ENCODE measurements at regions not wholly inside any gene's neighbourhood (a gene's known extent, or its start where the extent isn't known, plus 50 kb on each side); places are given as distances from the start of the nearest gene placed in this dataset.

DNA sequence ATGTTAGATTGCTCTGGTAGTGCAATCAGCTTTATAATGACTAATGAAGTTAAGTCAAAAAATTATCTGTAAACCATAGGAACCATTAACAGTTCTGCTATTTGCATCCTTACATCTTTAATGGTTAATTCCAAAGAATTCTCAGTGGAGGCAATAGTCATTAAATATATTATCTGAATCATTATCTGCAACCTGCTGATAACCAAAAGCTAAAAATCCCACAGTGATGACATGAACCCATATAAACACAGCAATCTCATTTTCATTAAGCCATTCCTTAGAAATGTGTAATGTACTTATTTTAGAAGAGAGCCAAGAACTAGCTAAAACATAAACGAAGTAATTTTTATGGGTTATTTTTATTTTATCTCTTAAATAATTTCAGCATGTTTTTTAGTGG lies 60.2 kb downstream of the MAGEB16 start:
- H3K27ac ChIP-seq (ENCODE audit: low read depth in 2 of 2, low read length in 1 of 2), result no peak overlapping the region
- no peaks in the 10 kb centered on the region for H3K9me3 ChIP-seq
- TF ChIP-seq TCF12 (IDR thresholded peaks at IDR 0.05), result no peak
- TF ChIP-seq YY1 (IDR thresholded peaks at IDR 0.05; ENCODE audit: low read depth), result no peak
- TF ChIP-seq, protein P1, sequence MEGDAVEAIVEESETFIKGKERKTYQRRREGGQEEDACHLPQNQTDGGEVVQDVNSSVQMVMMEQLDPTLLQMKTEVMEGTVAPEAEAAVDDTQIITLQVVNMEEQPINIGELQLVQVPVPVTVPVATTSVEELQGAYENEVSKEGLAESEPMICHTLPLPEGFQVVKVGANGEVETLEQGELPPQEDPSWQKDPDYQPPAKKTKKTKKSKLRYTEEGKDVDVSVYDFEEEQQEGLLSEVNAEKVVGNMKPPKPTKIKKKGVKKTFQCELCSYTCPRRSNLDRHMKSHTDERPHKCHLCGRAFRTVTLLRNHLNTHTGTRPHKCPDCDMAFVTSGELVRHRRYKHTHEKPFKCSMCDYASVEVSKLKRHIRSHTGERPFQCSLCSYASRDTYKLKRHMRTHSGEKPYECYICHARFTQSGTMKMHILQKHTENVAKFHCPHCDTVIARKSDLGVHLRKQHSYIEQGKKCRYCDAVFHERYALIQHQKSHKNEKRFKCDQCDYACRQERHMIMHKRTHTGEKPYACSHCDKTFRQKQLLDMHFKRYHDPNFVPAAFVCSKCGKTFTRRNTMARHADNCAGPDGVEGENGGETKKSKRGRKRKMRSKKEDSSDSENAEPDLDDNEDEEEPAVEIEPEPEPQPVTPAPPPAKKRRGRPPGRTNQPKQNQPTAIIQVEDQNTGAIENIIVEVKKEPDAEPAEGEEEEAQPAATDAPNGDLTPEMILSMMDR (IDR thresholded peaks at IDR 0.05), result no peak
- no peaks in the 10 kb centered on the region for H3K36me3 ChIP-seq (replicated peaks in 1 of 2; ENCODE audit: control insufficient read depth in 1 of 2, insufficient read depth in 2 of 2, low read length in 1 of 2)
- ChIA-PET POLR2A (no interaction called here), CTCF (no interaction called here)
- DNase-seq, result no peak
- 6% methylated on average over 1 of the region's 1 CpG for WGBS (ENCODE audit: low lambda C conversion rate)
- H3K9ac ChIP-seq, result no peak overlapping the region
- H2AFZ ChIP-seq (ENCODE audit: low read depth), result no peak overlapping the region
- H3K79me2 ChIP-seq (ENCODE audit: insufficient read depth), result no peaks in the 10 kb centered on the region
- no peaks in the 10 kb centered on the region for H3F3A ChIP-seq (replicated peaks; ENCODE audit: insufficient read depth)
- H3K4me2 ChIP-seq, result no peak overlapping the region
- H3K27me3 ChIP-seq (ENCODE audit: insufficient read depth), result no peaks in the 10 kb centered on the region
- H3K4me3 ChIP-seq (ENCODE audit: low read depth in 2 of 2, low read length in 1 of 2), result no peak overlapping the region
- H3K4me1 ChIP-seq (ENCODE audit: control insufficient read depth in 1 of 2, insufficient read depth in 2 of 2, low read depth in 1 of 2, low read length in 1 of 2), result no peaks in the 10 kb centered on the region
- no peaks in the 10 kb centered on the region for H3K9me2 ChIP-seq
- no peaks in the 10 kb centered on the region for H4K20me1 ChIP-seq (ENCODE audit: insufficient read depth)

DNA sequence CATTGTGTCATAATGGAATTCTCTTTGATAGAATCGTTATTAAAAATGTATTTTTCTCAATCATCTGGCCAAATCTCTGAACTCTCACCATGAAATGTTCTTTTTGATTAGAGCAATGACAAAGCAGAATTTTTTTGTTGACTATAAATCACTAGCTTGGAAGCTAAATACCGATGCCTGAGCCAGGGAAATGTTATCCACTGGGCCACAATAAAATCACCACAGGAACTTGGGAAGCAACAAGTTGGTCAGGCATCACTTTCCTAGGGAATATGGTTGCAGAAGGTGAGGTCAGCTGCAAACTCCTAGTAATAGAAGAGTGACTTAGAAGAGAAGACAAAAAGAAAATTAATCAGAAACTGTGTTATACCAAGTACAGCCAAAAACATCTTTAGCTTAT lies 60.6 kb upstream of the CFAP47 start:
- POLR2A ChIA-PET, result no interaction called here
- H3K9ac ChIP-seq, result no peak overlapping the region
- no peaks in the 10 kb centered on the region for H4K20me1 ChIP-seq (ENCODE audit: insufficient read depth)
- no peak overlapping the region for H3K4me3 ChIP-seq (ENCODE audit: low read depth in 2 of 2, low read length in 1 of 2)
- H3K79me2 ChIP-seq (ENCODE audit: insufficient read depth), result no peaks in the 10 kb centered on the region
- H3K9me2 ChIP-seq, result no peaks in the 10 kb centered on the region
- 0% methylated on average over 2 of the region's 2 CpGs for WGBS (ENCODE audit: low lambda C conversion rate)
- CTCF ChIA-PET, result no interaction called here
- H3F3A ChIP-seq (replicated peaks; ENCODE audit: insufficient read depth), result no peaks in the 10 kb centered on the region
- no peak overlapping the region for H2AFZ ChIP-seq (ENCODE audit: low read depth)
- no peak overlapping the region for H3K27ac ChIP-seq (ENCODE audit: low read depth in 2 of 2, low read length in 1 of 2)
- no peaks in the 10 kb centered on the region for H3K4me1 ChIP-seq (ENCODE audit: control insufficient read depth in 1 of 2, insufficient read depth in 2 of 2, low read depth in 1 of 2, low read length in 1 of 2)
- no peaks in the 10 kb centered on the region for H3K27me3 ChIP-seq (ENCODE audit: insufficient read depth)
- no peak for TF ChIP-seq POLR2AphosphoS5 (IDR thresholded peaks at IDR 0.05; ENCODE audit: low read depth, low read length)
- TF ChIP-seq, protein P2, sequence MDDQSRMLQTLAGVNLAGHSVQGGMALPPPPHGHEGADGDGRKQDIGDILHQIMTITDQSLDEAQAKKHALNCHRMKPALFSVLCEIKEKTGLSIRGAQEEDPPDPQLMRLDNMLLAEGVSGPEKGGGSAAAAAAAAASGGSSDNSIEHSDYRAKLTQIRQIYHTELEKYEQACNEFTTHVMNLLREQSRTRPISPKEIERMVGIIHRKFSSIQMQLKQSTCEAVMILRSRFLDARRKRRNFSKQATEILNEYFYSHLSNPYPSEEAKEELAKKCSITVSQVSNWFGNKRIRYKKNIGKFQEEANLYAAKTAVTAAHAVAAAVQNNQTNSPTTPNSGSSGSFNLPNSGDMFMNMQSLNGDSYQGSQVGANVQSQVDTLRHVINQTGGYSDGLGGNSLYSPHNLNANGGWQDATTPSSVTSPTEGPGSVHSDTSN (IDR thresholded peaks at IDR 0.05), result no peak
- TF ChIP-seq TCF12 (IDR thresholded peaks at IDR 0.05), result no peak
- no peak overlapping the region for H3K4me2 ChIP-seq
- no peaks in the 10 kb centered on the region for H3K36me3 ChIP-seq (replicated peaks in 1 of 2; ENCODE audit: control insufficient read depth in 1 of 2, insufficient read depth in 2 of 2, low read length in 1 of 2)
- H3K9me3 ChIP-seq, result no peaks in the 10 kb centered on the region
- no peak for DNase-seq

DNA sequence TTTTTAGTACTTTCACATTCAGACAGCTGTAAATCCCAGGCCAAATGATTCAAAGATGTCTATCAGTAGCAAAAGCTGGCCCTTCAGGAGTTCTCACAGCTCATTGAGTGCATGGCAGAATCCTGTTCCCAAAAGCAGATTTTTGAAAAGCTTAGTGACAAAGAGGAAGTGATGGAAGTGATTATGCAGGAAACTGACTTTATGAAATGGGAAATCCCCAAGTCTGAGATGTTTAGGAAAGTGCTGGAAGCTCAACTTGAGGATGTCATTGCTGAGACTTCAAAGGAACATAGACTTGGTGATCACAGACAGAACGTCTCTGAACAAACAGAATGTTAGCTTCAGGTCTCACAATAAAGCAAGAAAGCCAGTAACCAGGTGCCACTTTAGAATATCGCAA lies 51.0 kb upstream of the CFAP47 start:
- WGBS (ENCODE audit: low lambda C conversion rate), result 0% methylated on average over 2 of the region's 2 CpGs
- Histone ChIP-seq H4K20me1 (ENCODE audit: insufficient read depth) (no peaks in the 10 kb centered on the region), H3K9me2 (no peaks in the 10 kb centered on the region), H3K4me3 (ENCODE audit: low read depth in 2 of 2, low read length in 1 of 2) (no peak overlapping the region), H3K9ac (no peak overlapping the region), H3F3A (replicated peaks; ENCODE audit: insufficient read depth) (no peaks in the 10 kb centered on the region), H3K27me3 (ENCODE audit: insufficient read depth) (no peaks in the 10 kb centered on the region), H3K9me3 (no peaks in the 10 kb centered on the region), H3K4me2 (no peak overlapping the region), H3K27ac (ENCODE audit: low read depth in 2 of 2, low read length in 1 of 2) (no peak overlapping the region), H3K4me1 (ENCODE audit: control insufficient read depth in 1 of 2, insufficient read depth in 2 of 2, low read depth in 1 of 2, low read length in 1 of 2) (no peaks in the 10 kb centered on the region), H3K79me2 (ENCODE audit: insufficient read depth) (no peaks in the 10 kb centered on the region), H3K36me3 (replicated peaks in 1 of 2; ENCODE audit: control insufficient read depth in 1 of 2, insufficient read depth in 2 of 2, low read length in 1 of 2) (no peaks in the 10 kb centered on the region), H2AFZ (ENCODE audit: low read depth) (no peak overlapping the region)
- no peak for DNase-seq
- CTCF ChIA-PET, result interaction anchor here (0.6 kb wide), 1 partner anchor 25 kb away, joined by 3 read pairs; no protein-coding TSS in a partner anchor
- POLR2A ChIA-PET, result no interaction called here
- TF ChIP-seq, protein P3, sequence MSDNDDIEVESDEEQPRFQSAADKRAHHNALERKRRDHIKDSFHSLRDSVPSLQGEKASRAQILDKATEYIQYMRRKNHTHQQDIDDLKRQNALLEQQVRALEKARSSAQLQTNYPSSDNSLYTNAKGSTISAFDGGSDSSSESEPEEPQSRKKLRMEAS (IDR thresholded peaks at IDR 0.05; ENCODE audit: low read depth), result no peak
- TF ChIP-seq FOXM1 (IDR thresholded peaks at IDR 0.05; ENCODE audit: low read depth) (no peak), MEF2A (IDR thresholded peaks at IDR 0.05; ENCODE audit: borderline replicate concordance, low read depth) (no peak), TCF12 (IDR thresholded peaks at IDR 0.05) (no peak), EP300 (IDR thresholded peaks at IDR 0.05; ENCODE audit: borderline replicate concordance in 1 of 2, low read depth in 1 of 2, low read length in 1 of 2) (no peak), FOSL2 (IDR thresholded peaks at IDR 0.05; ENCODE audit: borderline replicate concordance, low read depth) (no peak), JUND (IDR thresholded peaks at IDR 0.05) (no peak), EZH2phosphoT487 (IDR thresholded peaks at IDR 0.05; ENCODE audit: borderline replicate concordance, low read depth) (no peak), TEAD4 (IDR thresholded peaks at IDR 0.05; ENCODE audit: borderline replicate concordance, insufficient read depth) (no peak), TAF1 (IDR thresholded peaks at IDR 0.05; ENCODE audit: borderline replicate concordance, low read depth, low read length) (no peak), GATA2 (CRISPR knock-in tag; IDR thresholded peaks at IDR 0.05) (no peak), CHD2 (IDR thresholded peaks at IDR 0.05; ENCODE audit: low read length, partially characterized antibody) (no peak), MXI1 (IDR thresholded peaks at IDR 0.05; ENCODE audit: low read depth, low read length) (no peak)
- TF ChIP-seq, protein P4, sequence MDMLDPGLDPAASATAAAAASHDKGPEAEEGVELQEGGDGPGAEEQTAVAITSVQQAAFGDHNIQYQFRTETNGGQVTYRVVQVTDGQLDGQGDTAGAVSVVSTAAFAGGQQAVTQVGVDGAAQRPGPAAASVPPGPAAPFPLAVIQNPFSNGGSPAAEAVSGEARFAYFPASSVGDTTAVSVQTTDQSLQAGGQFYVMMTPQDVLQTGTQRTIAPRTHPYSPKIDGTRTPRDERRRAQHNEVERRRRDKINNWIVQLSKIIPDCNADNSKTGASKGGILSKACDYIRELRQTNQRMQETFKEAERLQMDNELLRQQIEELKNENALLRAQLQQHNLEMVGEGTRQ (IDR thresholded peaks at IDR 0.05; ENCODE audit: borderline replicate concordance, low read depth, low read length), result no peak
- TF ChIP-seq, protein P5, sequence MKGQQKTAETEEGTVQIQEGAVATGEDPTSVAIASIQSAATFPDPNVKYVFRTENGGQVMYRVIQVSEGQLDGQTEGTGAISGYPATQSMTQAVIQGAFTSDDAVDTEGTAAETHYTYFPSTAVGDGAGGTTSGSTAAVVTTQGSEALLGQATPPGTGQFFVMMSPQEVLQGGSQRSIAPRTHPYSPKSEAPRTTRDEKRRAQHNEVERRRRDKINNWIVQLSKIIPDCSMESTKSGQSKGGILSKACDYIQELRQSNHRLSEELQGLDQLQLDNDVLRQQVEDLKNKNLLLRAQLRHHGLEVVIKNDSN (IDR thresholded peaks at IDR 0.05; ENCODE audit: borderline replicate concordance, low read depth), result no peak

Data from SK-N-SH (cell line).